Esophagus muscularis mucosa (tissue), 4 donors: ENCODE measurements at regions not wholly inside any gene's neighbourhood (a gene's known extent, or its start where the extent isn't known, plus 50 kb on each side); places are given as distances from the start of the nearest gene placed in this dataset.

Experiments used
- DNase-seq: peaks from one replicate; pipeline ENCODE4 v3.0.0-alpha.2; 2017; ENCODE audit errors: extremely low spot score
- H3K27ac ChIP-seq, 4 donors: fragments of 200-600 bp; sonication (generic); replicated peaks in 1 of 4; 1 replicate in 3 of 4; 2 replicates in 1 of 4; pipeline ENCODE4 v1.5.1; 2016 to 2019; ENCODE audit warnings: mild to moderate bottlenecking in 1 of 4
- H3K27me3 ChIP-seq, 4 donors: fragments of 200-600 bp; sonication (generic); one replicate each; pipeline versions ENCODE4 v1.5.1 to v1.6.0; 2016 to 2019
- H3K36me3 ChIP-seq, 4 donors: fragments of 200-600 bp; sonication (generic); one replicate each; pipeline ENCODE4 v1.5.1; 2016 to 2019
- H3K4me1 ChIP-seq, 4 donors: fragments of 200-600 bp; sonication (generic); one replicate each; pipeline ENCODE4 v1.5.1; 2016 to 2019
- H3K4me3 ChIP-seq, 4 donors: fragments of 200-600 bp; sonication (generic); 1 replicate in 2 of 4; 2 replicates in 2 of 4; pipeline ENCODE4 v1.5.1; 2016 to 2019; ENCODE audit warnings: mild to moderate bottlenecking in 4 of 4, moderate library complexity in 1 of 4
- H3K9me3 ChIP-seq, 4 donors: fragments of 200-600 bp; sonication (generic); 1 replicate in 3 of 4; 2 replicates in 1 of 4; pipeline ENCODE4 v1.5.1; 2016 to 2019
- EP300 ChIP-seq: sonication (generic); formaldehyde crosslinking; IDR thresholded peaks from one replicate; pipeline ENCODE4 v1.6.1; 2017; ENCODE audit warnings: antibody characterized with exemption
- POLR2A ChIP-seq: fragments of 450-650 bp; IDR thresholded peaks from one replicate; pipeline ENCODE4 v1.6.1; 2017; ENCODE audit warnings: antibody characterized with exemption, moderate library complexity, mild to moderate bottlenecking, low read depth
- POLR2AphosphoS5 ChIP-seq, 2 donors: sonication (generic); formaldehyde crosslinking; IDR thresholded peaks; one replicate each; pipeline ENCODE4 v1.6.1; 2017; ENCODE audit warnings: antibody characterized with exemption in 2 of 2
- WGBS: methylation state at CpG from one replicate; pipeline ENCODE4 v1.1.5; 2018; 5-methylcytosine and 5-hydroxymethylcytosine counted together
- intact Hi-C: fragments of 100-400 bp; cut with DNase I; formaldehyde crosslinking; loops from one replicate; pipeline ENCODE4 v1.15.1; 2023
- TF ChIP-seq, protein P1 (sequence below), 3 experiments: fragments of 200-600 bp in 2 of 3; fragments of 450-650 bp in 1 of 3; sonication (generic) in 2 of 3; IDR thresholded peaks; one replicate each; pipeline ENCODE4 v1.5.1; 2017 to 2019; ENCODE audit warnings: antibody characterized with exemption in 3 of 3, mild to moderate bottlenecking in 2 of 3, moderate library complexity in 1 of 3

- Histone ChIP-seq H3K4me1 (peaks cover 53 to 70% (median 66%) of the 10 kb centered on the region in 4 donors), H3K9me3 (no peaks in the 10 kb centered on the region), H3K27ac (peak overlapping the region; percentile 37 to 67 (median 50)), H3K36me3 (no peaks in the 10 kb centered on the region), H3K27me3 (no peaks in the 10 kb centered on the region), H3K4me3 (no peak overlapping the region)
- 80% methylated on average over 2 of the region's 5 CpGs for WGBS
- DNase-seq = no peak
- TF ChIP-seq EP300 = no peak
- TF ChIP-seq POLR2A = no peak
- TF ChIP-seq, protein P1, sequence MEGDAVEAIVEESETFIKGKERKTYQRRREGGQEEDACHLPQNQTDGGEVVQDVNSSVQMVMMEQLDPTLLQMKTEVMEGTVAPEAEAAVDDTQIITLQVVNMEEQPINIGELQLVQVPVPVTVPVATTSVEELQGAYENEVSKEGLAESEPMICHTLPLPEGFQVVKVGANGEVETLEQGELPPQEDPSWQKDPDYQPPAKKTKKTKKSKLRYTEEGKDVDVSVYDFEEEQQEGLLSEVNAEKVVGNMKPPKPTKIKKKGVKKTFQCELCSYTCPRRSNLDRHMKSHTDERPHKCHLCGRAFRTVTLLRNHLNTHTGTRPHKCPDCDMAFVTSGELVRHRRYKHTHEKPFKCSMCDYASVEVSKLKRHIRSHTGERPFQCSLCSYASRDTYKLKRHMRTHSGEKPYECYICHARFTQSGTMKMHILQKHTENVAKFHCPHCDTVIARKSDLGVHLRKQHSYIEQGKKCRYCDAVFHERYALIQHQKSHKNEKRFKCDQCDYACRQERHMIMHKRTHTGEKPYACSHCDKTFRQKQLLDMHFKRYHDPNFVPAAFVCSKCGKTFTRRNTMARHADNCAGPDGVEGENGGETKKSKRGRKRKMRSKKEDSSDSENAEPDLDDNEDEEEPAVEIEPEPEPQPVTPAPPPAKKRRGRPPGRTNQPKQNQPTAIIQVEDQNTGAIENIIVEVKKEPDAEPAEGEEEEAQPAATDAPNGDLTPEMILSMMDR (IDR thresholded peaks at IDR 0.05) = no peak
- TF ChIP-seq POLR2AphosphoS5 (IDR thresholded peaks at IDR 0.05) = no peak
- intact Hi-C loops = no loop called here
These were observed 111.8 kb upstream of the JUN start for GRCh38 chr1:58895559-58896145.

GRCh38 chr1:58896246-58897183 is 112.7 kb upstream of the JUN start:
- Histone ChIP-seq H3K4me1 (peaks cover 57 to 71% (median 68%) of the 10 kb centered on the region in 4 donors), H3K27ac (peak overlapping the region; percentile 37 to 67 (median 50)), H3K36me3 (no peaks in the 10 kb centered on the region), H3K4me3 (no peak overlapping the region), H3K27me3 (no peaks in the 10 kb centered on the region), H3K9me3 (no peaks in the 10 kb centered on the region)
- WGBS = 62% methylated on average over 7 of the region's 8 CpGs
- no peak for DNase-seq
- TF ChIP-seq POLR2AphosphoS5 (IDR thresholded peaks at IDR 0.05) (no peak), EP300 (no peak), POLR2A (no peak)
- TF ChIP-seq, protein P1 (IDR thresholded peaks at IDR 0.05) = no peak
- intact Hi-C loops = no loop called here

DNA sequence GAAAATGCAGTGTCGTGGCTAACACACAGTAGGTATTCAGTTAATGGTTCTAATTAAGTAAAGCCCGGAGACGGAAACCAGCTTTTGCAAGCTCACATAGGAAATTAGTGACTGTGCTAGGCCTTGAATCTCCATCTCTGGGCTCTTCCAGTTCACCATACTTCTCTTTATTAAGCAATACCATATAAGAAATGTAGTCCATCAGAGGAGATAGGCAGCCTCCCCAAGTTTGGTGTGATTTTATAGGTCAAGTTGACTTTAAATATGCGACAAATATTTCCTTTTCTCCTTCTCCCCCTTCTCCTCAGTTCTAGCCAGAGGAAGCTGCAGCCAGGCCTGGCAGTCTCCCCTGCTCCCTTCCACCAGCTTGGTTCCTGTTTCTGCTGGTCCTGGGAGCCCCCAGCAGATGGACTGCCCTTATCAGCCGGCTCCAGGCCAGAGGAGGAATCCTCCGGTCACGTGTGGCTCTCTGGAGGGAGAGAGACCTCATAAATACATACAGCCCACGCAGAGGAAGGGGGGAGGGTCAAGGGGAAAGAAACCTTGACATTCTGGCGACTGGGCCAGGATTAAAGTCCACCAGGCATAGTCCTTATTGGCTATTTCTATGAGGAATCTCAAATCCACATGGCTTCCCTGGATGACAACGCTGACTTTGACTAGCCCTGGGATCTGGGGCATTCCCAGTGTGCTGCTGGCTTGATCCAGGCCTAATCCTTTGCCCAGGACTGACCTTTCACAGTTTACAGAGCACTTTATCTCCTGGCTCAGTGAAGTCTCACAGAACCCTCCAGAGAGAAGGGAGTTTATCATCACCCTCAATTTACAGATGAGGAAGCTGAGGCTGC is 115.1 kb upstream of the JUN start:
- Histone ChIP-seq H3K27me3 (no peaks in the 10 kb centered on the region), H3K27ac (peak overlapping the region; percentile 45 to 56 (median 48)), H3K4me3 (no peak overlapping the region), H3K9me3 (no peaks in the 10 kb centered on the region), H3K4me1 (peaks cover 61 to 69% (median 66%) of the 10 kb centered on the region in 4 donors), H3K36me3 (no peaks in the 10 kb centered on the region)
- TF ChIP-seq EP300 (no peak), POLR2A (no peak), POLR2AphosphoS5 (IDR thresholded peaks at IDR 0.05) (no peak)
- TF ChIP-seq, protein P1 (IDR thresholded peaks at IDR 0.05) = no peak
- DNase-seq = peak; percentile 90
- WGBS = 52% methylated on average over 10 of the region's 10 CpGs
- intact Hi-C loops = no loop called here

DNA sequence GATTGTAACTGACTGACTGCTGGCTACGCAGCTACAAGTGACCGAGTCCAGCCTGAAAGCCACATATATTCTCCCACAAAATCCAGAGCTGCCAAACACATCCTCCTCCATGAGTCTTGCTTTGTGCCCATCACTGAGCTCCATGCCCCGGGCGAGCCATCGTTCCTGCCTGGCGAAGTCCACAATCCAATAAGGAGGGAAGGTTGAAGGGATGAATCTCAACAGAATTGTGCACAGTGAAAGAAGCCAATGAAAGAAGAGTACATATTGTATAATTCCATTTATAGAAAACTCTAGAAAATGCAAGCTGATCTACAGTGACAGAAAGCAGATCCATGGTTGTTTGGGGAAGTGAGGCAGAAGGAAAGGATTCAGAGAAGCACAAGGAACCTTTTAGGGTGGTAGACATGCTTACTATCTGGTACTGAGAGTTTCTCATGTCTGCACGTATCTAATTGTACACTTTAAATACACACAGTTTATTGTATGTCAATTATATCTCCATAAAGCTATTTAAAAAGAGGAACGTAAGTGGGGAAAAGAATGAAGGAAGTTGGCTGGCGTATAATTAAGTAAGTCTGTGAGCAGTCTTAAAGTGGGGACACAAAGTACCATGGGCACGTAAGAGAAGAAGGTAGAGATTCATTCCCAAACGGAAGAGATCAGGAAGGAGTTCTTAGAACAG is 115.9 kb upstream of the JUN start:
- 74% methylated on average over 11 of the region's 11 CpGs for WGBS
- DNase-seq = peak; percentile 77
- no peaks in the 10 kb centered on the region for H3K9me3 ChIP-seq
- H3K27me3 ChIP-seq = no peaks in the 10 kb centered on the region
- H3K4me1 ChIP-seq = peaks cover 59 to 69% (median 64%) of the 10 kb centered on the region in 4 donors
- no peak overlapping the region for H3K4me3 ChIP-seq
- intact Hi-C loops = loop anchor here (5.0 to 10.0 kb wide), 2 partner anchors 112 to 795 kb away; no protein-coding TSS in a partner anchor
- H3K36me3 ChIP-seq = no peaks in the 10 kb centered on the region
- no peak for TF ChIP-seq POLR2A
- TF ChIP-seq, protein P1 (IDR thresholded peaks at IDR 0.05) = no peak
- TF ChIP-seq POLR2AphosphoS5 (IDR thresholded peaks at IDR 0.05) = no peak
- TF ChIP-seq EP300 = no peak
- peak overlapping the region; percentile 45 to 56 (median 48) for H3K27ac ChIP-seq
